ENCODE measurements at regions not wholly inside any gene's neighbourhood (a gene's known extent, or its start where the extent isn't known, plus 50 kb on each side); places are given as distances from the start of the nearest gene placed in this dataset.

DNA sequence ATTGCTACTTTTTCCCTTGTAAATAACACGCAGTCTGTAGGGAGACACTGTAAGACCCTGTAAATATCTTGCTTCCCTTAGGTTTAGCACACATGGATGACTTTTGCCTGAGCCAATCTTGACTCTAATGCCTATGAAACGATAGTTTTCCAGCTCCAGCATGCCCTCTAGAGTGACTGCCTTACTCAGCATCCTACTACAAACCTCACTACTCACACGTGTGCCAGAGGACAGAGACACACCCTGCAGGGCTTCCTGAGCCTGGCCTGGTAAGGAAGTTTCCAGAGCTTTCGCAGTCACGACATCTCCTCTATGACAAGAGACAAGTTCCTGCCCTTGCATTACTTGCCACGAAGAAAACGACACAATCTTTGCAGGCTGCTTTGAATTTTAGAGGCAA, 138.1 kb downstream of the ATPSCKMT start:
- Mint-ChIP-seq H3K4me1 (no peaks in the 10 kb centered on the region), H3K27ac (no peak overlapping the region), H3K4me3 (no peak overlapping the region), H3K9me3 (no peaks in the 10 kb centered on the region), H3K27me3 (ENCODE audit: low read depth) (peaks cover 3% of the 10 kb centered on the region), H3K36me3 (no peaks in the 10 kb centered on the region)
- peak; percentile 27 for TF ChIP-seq CTCF (IDR thresholded peaks at IDR 0.05; ENCODE audit: unreplicated experiment)
- no peak for DNase-seq (ENCODE audit: low spot score in 2 of 2, unreplicated experiment in 2 of 2)

DNA sequence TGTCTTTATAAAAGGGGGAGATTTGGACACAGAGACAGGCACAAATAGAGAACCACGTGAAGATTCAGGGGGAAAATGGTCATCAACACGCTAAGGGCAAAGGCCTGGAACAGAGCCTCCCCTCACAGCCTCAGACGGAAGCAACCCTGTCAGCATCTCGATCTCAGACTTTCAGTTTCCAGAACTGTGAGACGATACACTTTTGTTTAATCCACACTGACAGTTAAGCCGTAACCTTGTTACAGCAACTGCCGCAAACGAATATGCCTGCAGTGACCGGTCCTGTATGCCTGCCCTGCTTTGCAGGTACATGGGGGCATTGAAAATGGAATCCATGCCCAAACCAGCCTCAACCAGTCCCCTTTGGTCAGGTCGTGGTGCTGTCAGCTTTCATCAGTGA, 139.5 kb downstream of the ATPSCKMT start:
- no peak for DNase-seq (ENCODE audit: low spot score in 2 of 2, unreplicated experiment in 2 of 2)
- peaks cover 3% of the 10 kb centered on the region for H3K27me3 Mint-ChIP-seq (ENCODE audit: low read depth)
- no peak for TF ChIP-seq CTCF (IDR thresholded peaks at IDR 0.05; ENCODE audit: unreplicated experiment)
- H3K4me3 Mint-ChIP-seq, result no peak overlapping the region
- H3K27ac Mint-ChIP-seq, result no peak overlapping the region
- H3K9me3 Mint-ChIP-seq, result peaks cover 2% of the 10 kb centered on the region
- H3K4me1 Mint-ChIP-seq, result no peaks in the 10 kb centered on the region
- H3K36me3 Mint-ChIP-seq, result no peaks in the 10 kb centered on the region

- Mint-ChIP-seq H3K9me3 (peaks cover 2% of the 10 kb centered on the region), H3K4me1 (no peaks in the 10 kb centered on the region), H3K27ac (no peak overlapping the region), H3K4me3 (no peak overlapping the region), H3K36me3 (no peaks in the 10 kb centered on the region), H3K27me3 (ENCODE audit: low read depth) (peaks cover 3% of the 10 kb centered on the region)
- DNase-seq (ENCODE audit: low spot score in 2 of 2, unreplicated experiment in 2 of 2), result no peak
- no peak for TF ChIP-seq CTCF (IDR thresholded peaks at IDR 0.05; ENCODE audit: unreplicated experiment)
Observed at GRCh38 chr5:10109299-10109698, 140.4 kb downstream of the ATPSCKMT start.

DNA sequence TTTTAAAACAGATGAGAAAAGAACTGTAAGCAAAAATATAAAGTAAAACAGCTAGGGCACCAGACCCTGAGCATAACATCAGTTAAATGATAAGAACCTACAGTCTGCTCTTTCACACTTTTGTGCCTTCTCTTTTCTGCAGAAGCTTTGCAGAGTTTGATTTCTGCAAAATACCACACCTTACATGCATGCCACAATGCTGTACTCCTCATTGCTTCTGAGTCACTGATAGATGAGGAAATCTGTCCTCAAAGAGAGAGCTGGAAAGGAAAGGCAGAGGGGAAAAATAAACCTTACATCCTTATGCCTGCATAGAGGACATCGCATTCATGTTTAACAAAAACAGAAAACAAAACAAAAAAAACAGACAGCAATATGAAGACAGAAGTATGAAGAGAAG, 142.9 kb downstream of the ATPSCKMT start:
- TF ChIP-seq CTCF (IDR thresholded peaks at IDR 0.05; ENCODE audit: unreplicated experiment), result no peak
- H3K36me3 Mint-ChIP-seq, result no peaks in the 10 kb centered on the region
- H3K4me1 Mint-ChIP-seq, result no peaks in the 10 kb centered on the region
- H3K27ac Mint-ChIP-seq, result no peak overlapping the region
- no peak overlapping the region for H3K4me3 Mint-ChIP-seq
- H3K9me3 Mint-ChIP-seq, result peaks cover 2% of the 10 kb centered on the region
- H3K27me3 Mint-ChIP-seq (ENCODE audit: low read depth), result peaks cover 3% of the 10 kb centered on the region
- no peak for DNase-seq (ENCODE audit: low spot score in 2 of 2, unreplicated experiment in 2 of 2)

GRCh38 chr5:10106285-10106684, 143.4 kb downstream of the ATPSCKMT start:
- Mint-ChIP-seq H3K27ac (no peak overlapping the region), H3K9me3 (peaks cover 2% of the 10 kb centered on the region), H3K36me3 (no peaks in the 10 kb centered on the region), H3K4me1 (no peaks in the 10 kb centered on the region), H3K27me3 (ENCODE audit: low read depth) (peaks cover 3% of the 10 kb centered on the region), H3K4me3 (no peak overlapping the region)
- no peak for DNase-seq (ENCODE audit: low spot score in 2 of 2, unreplicated experiment in 2 of 2)
- TF ChIP-seq CTCF (IDR thresholded peaks at IDR 0.05; ENCODE audit: unreplicated experiment), result no peak

Data from mesothelial cell of epicardium (in vitro differentiated cells).